Gastroesophageal sphincter (tissue), 3 donors: ENCODE measurements at regions not wholly inside any gene's neighbourhood (a gene's known extent, or its start where the extent isn't known, plus 50 kb on each side); places are given as distances from the start of the nearest gene placed in this dataset.

ENCODE experiments used
- CTCF ChIP-seq, 4 experiments: fragments of 200-600 bp in 2 of 4; fragments of 450-650 bp in 2 of 4; sonication (generic) in 1 of 4; IDR thresholded peaks; one replicate each; pipeline ENCODE4 v1.5.1; 2017 to 2019; ENCODE audit warnings: antibody characterized with exemption in 4 of 4, mild to moderate bottlenecking in 2 of 4, moderate library complexity in 2 of 4
- POLR2AphosphoS5 ChIP-seq: sonication (generic); formaldehyde crosslinking; IDR thresholded peaks from one replicate; pipeline ENCODE4 v1.6.1; 2017; ENCODE audit warnings: antibody characterized with exemption

- TF ChIP-seq CTCF (IDR thresholded peaks at IDR 0.05) (peak in 1 of 4 experiments; percentile 31), POLR2AphosphoS5 (no peak)
Observed at GRCh38 chr12:19572920-19573558, 133.7 kb downstream of the AEBP2 start.
